Gastroesophageal sphincter (tissue), 3 donors: ENCODE measurements at regions not wholly inside any gene's neighbourhood (a gene's known extent, or its start where the extent isn't known, plus 50 kb on each side); places are given as distances from the start of the nearest gene placed in this dataset.

Source experiments
- CTCF ChIP-seq, 4 experiments: fragments of 200-600 bp in 2 of 4; fragments of 450-650 bp in 2 of 4; sonication (generic) in 1 of 4; IDR thresholded peaks; one replicate each; pipeline ENCODE4 v1.5.1; 2017 to 2019; ENCODE audit warnings: antibody characterized with exemption in 4 of 4, mild to moderate bottlenecking in 2 of 4, moderate library complexity in 2 of 4
- EP300 ChIP-seq: sonication (generic); formaldehyde crosslinking; IDR thresholded peaks from one replicate; pipeline ENCODE4 v1.6.1; 2017; ENCODE audit warnings: antibody characterized with exemption, mild to moderate bottlenecking
- POLR2A ChIP-seq, 2 donors: fragments of 450-650 bp; IDR thresholded peaks; one replicate each; pipeline ENCODE4 v1.6.1; 2017; ENCODE audit warnings: antibody characterized with exemption in 2 of 2, mild to moderate bottlenecking in 2 of 2, moderate library complexity in 1 of 2
- POLR2AphosphoS5 ChIP-seq: sonication (generic); formaldehyde crosslinking; IDR thresholded peaks from one replicate; pipeline ENCODE4 v1.6.1; 2017; ENCODE audit warnings: antibody characterized with exemption

- no peak for TF ChIP-seq CTCF (IDR thresholded peaks at IDR 0.05)
- TF ChIP-seq POLR2A (IDR thresholded peaks at IDR 0.05) = no peak
- TF ChIP-seq POLR2AphosphoS5 = no peak
- TF ChIP-seq EP300 = no peak
Observed at GRCh38 chr6:28587746-28588075, 62.0 kb downstream of the GPX5 start.
